GM13976 (cell line): ENCODE measurements at regions not wholly inside any gene's neighbourhood (a gene's known extent, or its start where the extent isn't known, plus 50 kb on each side); places are given as distances from the start of the nearest gene placed in this dataset.
"Not testable (repeated sequence)": the region's sequence is repeated elsewhere in the genome, so short reads cannot be mapped to it uniquely, and the experiment has no call there.

Experiments
- DNase-seq: peaks from one replicate; pipeline ENCODE4 v3.0.0; 2012; ENCODE audit warnings: low spot score
- CTCF ChIP-seq: IDR thresholded peaks from 2 replicates; pipeline ENCODE4 v1.5.1; 2012; ENCODE audit warnings: borderline replicate concordance, mild to moderate bottlenecking; ENCODE audit not compliant: insufficient read depth; ENCODE audit errors: extremely low read depth, missing control alignments, control extremely low read depth
- in situ Hi-C: fragments of 300-500 bp; cut with MboI; formaldehyde crosslinking; loops from one replicate; pipeline ENCODE4 v1.12.0; 2022; ENCODE audit warnings: low sequenced_read_pairs, mixed read lengths, inconsistent platforms; ENCODE audit not compliant: unreplicated experiment

GRCh38 chr21:35521852-35522505, 472.9 kb upstream of the RUNX1 start:
- DNase-seq, result no peak
- TF ChIP-seq CTCF, result no peak
- in situ Hi-C loops, result no loop called here

DNA sequence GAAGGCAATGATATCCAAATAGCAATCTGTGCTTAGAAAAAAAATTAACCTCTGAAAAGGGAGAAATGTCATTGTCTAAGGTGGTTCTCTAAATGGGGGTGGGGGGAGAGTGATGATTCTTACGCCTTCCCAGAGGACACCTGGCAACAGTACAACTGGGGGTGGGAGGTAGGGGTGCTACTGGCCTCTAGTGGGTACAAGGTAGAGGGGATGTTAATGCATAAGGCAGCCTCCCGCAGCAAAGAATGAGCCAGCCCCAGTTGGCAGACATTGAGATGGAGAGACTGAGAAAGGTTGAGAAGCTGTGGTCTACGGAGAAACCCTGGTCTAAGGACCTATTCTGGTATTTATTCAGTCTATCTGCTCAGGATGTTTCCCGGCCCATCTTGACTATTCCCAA, 472.2 kb upstream of the RUNX1 start:
- in situ Hi-C loops, result no loop called here
- TF ChIP-seq CTCF, result no peak
- DNase-seq, result no peak

- no peak for TF ChIP-seq CTCF
- in situ Hi-C loops, result no loop called here
- DNase-seq, result no peak
Observed at GRCh38 chr21:35520856-35521255, 471.8 kb upstream of the RUNX1 start.

- in situ Hi-C loops, result no loop called here
- no peak for TF ChIP-seq CTCF
- no peak for DNase-seq
Observed at GRCh38 chr21:35520302-35520701, 471.2 kb upstream of the RUNX1 start.

DNA sequence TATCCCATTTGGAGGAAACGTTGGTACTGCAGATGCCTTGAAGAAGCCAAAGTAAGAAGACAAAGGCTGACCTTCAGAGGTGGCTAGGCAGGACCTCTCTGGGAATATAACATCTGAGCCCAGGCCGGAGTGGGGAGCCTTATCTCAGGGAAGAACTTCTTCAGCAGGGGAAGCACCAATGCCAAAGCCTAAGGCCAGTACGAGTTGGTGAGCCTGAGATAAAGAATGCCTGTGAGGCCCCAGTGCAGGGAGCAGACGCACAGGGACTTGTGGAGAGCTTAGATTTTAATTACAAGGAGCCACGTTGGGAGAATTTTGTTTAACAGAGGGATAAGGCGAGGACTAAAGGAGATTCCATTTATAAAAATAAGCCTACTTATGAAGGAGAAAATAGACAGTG, 468.8 kb upstream of the RUNX1 start:
- in situ Hi-C loops, result no loop called here
- TF ChIP-seq CTCF, result no peak
- no peak for DNase-seq

DNA sequence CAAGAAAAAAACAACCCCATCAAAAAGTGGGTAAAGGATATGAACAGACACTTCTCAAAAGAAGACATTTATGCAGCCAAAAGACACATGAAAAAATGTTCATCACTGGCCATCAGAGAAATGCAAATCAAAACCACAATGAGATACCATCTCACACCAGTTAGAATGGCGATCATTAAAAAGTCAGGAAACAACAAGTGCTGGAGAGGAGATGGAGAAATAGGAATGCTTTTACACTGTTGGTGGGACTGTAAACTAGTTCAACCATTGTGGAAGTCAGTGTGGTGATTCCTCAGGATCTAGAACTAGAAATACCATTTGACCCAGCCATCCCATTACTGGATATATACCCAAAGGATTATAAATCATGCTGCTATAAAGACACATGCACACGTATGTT, 467.2 kb upstream of the RUNX1 start:
- in situ Hi-C loops, DNase-seq: not testable (repeated sequence)

- no peak for DNase-seq
- in situ Hi-C loops, result no loop called here
- no peak for TF ChIP-seq CTCF
Observed at GRCh38 chr21:35512346-35512745, 463.2 kb upstream of the RUNX1 start.
